GM12874 (cell line): ENCODE measurements at regions not wholly inside any gene's neighbourhood (a gene's known extent, or its start where the extent isn't known, plus 50 kb on each side); places are given as distances from the start of the nearest gene placed in this dataset.

Experiments
- CTCF ChIP-seq: IDR thresholded peaks from 2 replicates; pipeline ENCODE4 v1.5.1; 2011; ENCODE audit warnings: low read depth, mild to moderate bottlenecking, control low read depth, low read length, moderate library complexity; ENCODE audit not compliant: insufficient read depth

GRCh38 chr14:30078811-30079402, 151.3 kb upstream of the PRKD1 start:
- TF ChIP-seq CTCF, result no peak

GRCh38 chr14:30082486-30082885, 154.8 kb upstream of the PRKD1 start:
- TF ChIP-seq CTCF, result no peak

- TF ChIP-seq CTCF, result no peak
Observed at GRCh38 chr14:30084811-30085210, 157.2 kb upstream of the PRKD1 start.

- TF ChIP-seq CTCF, result no peak
Observed at GRCh38 chr14:30085943-30086342, 158.3 kb upstream of the PRKD1 start.

- no peak for TF ChIP-seq CTCF
Observed at GRCh38 chr14:30088620-30089019, 161.0 kb upstream of the PRKD1 start.

GRCh38 chr14:30108975-30109700, 181.5 kb upstream of the PRKD1 start:
- no peak for TF ChIP-seq CTCF

- no peak for TF ChIP-seq CTCF
Observed at GRCh38 chr14:30114051-30114450, 186.4 kb upstream of the PRKD1 start.
